HG03354 (cell line): ENCODE measurements at regions not wholly inside any gene's neighbourhood (a gene's known extent, or its start where the extent isn't known, plus 50 kb on each side); places are given as distances from the start of the nearest gene placed in this dataset.
"Not testable (repeated sequence)": the region's sequence is repeated elsewhere in the genome, so short reads cannot be mapped to it uniquely, and the experiment has no call there.

Experiments
- ATAC-seq: cut with Tn5 transposase; IDR thresholded peaks from one replicate; pipeline ENCODE4 v1.9.1; 2021; ENCODE audit warnings: mild to moderate bottlenecking; ENCODE audit not compliant: unreplicated experiment, poor library complexity, severe bottlenecking

DNA sequence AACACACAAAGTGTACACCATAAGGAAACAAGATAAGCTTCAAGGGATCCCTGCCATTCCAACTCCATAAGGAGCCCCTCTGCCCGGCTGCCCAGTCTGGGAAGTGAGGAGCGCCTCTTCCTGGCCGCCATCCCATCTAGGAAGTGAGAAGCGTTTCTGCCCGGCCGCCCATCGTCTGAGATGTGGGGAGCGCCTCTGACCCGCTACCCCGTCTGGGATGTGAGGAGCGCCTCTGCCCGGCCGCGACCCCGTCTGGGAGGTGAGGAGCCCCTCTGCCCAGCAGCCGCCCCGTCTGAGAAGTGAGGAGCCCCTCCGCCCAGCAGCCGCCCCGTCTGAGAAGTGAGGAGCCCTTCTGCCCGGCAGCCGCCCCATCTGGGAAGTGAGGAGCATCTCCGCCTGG lies 51.8 kb upstream of the KLHL4 start:
- ATAC-seq, result not testable (repeated sequence)
